RWPE2 (cell line): ENCODE measurements at regions not wholly inside any gene's neighbourhood (a gene's known extent, or its start where the extent isn't known, plus 50 kb on each side); places are given as distances from the start of the nearest gene placed in this dataset.
"Not testable (repeated sequence)": the region's sequence is repeated elsewhere in the genome, so short reads cannot be mapped to it uniquely, and the experiment has no call there.

ENCODE experiments used
- ATAC-seq: fragments of 200-7000 bp; cut with Tn5 transposase; 3 replicates; pipeline ENCODE4 v1.9.1; 2021; ENCODE audit warnings: low read depth
- DNase-seq: peaks from one replicate; pipeline ENCODE4 v3.0.0-alpha.2; 2020; ENCODE audit warnings: low spot score
- H3K27ac ChIP-seq: fragments of 450-650 bp; 2 replicates; pipeline ENCODE4 v1.5.1; 2017; ENCODE audit warnings: mild to moderate bottlenecking; ENCODE audit not compliant: poor library complexity, severe bottlenecking
- H3K27me3 ChIP-seq: fragments of 250-450 bp; sonication (Bioruptor Pico); 2 replicates; pipeline ENCODE4 v1.5.1; 2021; ENCODE audit warnings: mild to moderate bottlenecking, moderate library complexity; ENCODE audit not compliant: insufficient read depth, poor library complexity, severe bottlenecking
- H3K36me3 ChIP-seq: fragments of 250-450 bp; sonication (Bioruptor Pico); 2 replicates; pipeline ENCODE4 v1.5.1; 2020; ENCODE audit warnings: low read depth, mild to moderate bottlenecking, moderate library complexity
- H3K4me1 ChIP-seq: fragments of 250-450 bp; sonication (Bioruptor Pico); 2 replicates; pipeline ENCODE4 v1.5.1; 2021; ENCODE audit warnings: mild to moderate bottlenecking, moderate library complexity; ENCODE audit not compliant: insufficient read depth, poor library complexity, severe bottlenecking
- H3K4me3 ChIP-seq: fragments of 250-450 bp; sonication (Bioruptor Pico); 2 replicates; pipeline ENCODE4 v1.5.1; 2021; ENCODE audit warnings: mild to moderate bottlenecking, moderate library complexity; ENCODE audit not compliant: severe bottlenecking
- H3K9me3 ChIP-seq: fragments of 250-450 bp; sonication (Bioruptor Pico); 2 replicates; pipeline ENCODE4 v1.5.1; 2021; ENCODE audit warnings: mild to moderate bottlenecking, moderate library complexity; ENCODE audit not compliant: severe bottlenecking
- TF ChIP-seq, protein P1 (sequence below): fragments of 450-650 bp; IDR thresholded peaks from one replicate; pipeline ENCODE4 v1.5.1; 2017; ENCODE audit warnings: mild to moderate bottlenecking, moderate library complexity; ENCODE audit not compliant: poor library complexity, severe bottlenecking

DNA sequence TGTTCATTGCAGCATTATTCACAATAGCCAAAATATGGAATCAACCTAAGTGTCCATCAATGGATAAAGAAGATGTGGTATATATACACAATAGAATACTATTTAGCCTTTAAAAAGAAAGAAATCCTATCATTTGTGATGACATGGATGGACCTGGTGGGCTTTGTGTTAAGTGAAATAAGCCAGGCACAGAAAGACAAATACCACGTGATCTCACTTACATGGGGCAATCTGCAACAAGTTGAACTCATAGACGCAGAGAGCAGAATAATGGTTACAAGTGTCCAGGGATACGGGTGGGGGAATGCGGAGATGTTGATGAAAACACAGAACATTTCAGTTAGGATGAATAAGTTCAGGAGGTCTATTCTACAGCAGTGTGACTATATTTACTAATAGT lies 66.4 kb upstream of the ALDH1B1 start:
- TF ChIP-seq, protein P1, sequence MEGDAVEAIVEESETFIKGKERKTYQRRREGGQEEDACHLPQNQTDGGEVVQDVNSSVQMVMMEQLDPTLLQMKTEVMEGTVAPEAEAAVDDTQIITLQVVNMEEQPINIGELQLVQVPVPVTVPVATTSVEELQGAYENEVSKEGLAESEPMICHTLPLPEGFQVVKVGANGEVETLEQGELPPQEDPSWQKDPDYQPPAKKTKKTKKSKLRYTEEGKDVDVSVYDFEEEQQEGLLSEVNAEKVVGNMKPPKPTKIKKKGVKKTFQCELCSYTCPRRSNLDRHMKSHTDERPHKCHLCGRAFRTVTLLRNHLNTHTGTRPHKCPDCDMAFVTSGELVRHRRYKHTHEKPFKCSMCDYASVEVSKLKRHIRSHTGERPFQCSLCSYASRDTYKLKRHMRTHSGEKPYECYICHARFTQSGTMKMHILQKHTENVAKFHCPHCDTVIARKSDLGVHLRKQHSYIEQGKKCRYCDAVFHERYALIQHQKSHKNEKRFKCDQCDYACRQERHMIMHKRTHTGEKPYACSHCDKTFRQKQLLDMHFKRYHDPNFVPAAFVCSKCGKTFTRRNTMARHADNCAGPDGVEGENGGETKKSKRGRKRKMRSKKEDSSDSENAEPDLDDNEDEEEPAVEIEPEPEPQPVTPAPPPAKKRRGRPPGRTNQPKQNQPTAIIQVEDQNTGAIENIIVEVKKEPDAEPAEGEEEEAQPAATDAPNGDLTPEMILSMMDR, result no peak
- ATAC-seq (no peak), DNase-seq (no peak)
- no peak overlapping the region for H3K27ac ChIP-seq
- H3K9me3 ChIP-seq, result no peaks in the 10 kb centered on the region
- H3K4me3 ChIP-seq, result no peak overlapping the region
- H3K4me1 ChIP-seq, result no peaks in the 10 kb centered on the region
- H3K27me3 ChIP-seq, result no peaks in the 10 kb centered on the region
- H3K36me3 ChIP-seq, result no peaks in the 10 kb centered on the region

DNA sequence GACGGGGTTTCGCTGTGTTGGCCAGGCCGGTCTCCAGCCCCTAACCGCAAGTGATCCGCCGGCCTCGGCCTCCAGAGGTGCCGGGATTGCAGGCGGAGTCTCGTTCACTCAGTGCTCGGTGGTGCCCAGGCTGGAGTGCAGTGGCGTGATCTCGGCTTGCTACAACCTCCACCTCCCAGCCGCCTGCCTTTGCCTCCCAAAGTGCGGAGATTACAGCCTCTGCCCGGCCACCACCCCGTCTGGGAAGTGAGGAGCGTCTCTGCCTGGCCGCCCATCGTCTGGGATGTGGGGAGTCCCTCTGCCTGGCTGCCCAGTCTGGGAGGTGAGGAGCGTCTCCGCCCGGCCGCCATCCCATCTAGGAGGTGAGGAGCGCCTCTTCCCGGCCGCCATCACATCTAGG lies 68.3 kb upstream of the ALDH1B1 start:
- H3K4me3 ChIP-seq, ATAC-seq, DNase-seq, H3K27ac ChIP-seq, H3K4me1 ChIP-seq, H3K36me3 ChIP-seq, H3K27me3 ChIP-seq, H3K9me3 ChIP-seq: not testable (repeated sequence)

- Histone ChIP-seq H3K27ac (no peak overlapping the region), H3K27me3 (no peaks in the 10 kb centered on the region), H3K4me3 (no peak overlapping the region), H3K36me3 (no peaks in the 10 kb centered on the region), H3K4me1 (no peaks in the 10 kb centered on the region), H3K9me3 (no peaks in the 10 kb centered on the region)
- DNase-seq (no peak), ATAC-seq (no peak)
- TF ChIP-seq, protein P1, result no peak
Measured at GRCh38 chr9:38322937-38323336, 69.6 kb upstream of the ALDH1B1 start.

DNA sequence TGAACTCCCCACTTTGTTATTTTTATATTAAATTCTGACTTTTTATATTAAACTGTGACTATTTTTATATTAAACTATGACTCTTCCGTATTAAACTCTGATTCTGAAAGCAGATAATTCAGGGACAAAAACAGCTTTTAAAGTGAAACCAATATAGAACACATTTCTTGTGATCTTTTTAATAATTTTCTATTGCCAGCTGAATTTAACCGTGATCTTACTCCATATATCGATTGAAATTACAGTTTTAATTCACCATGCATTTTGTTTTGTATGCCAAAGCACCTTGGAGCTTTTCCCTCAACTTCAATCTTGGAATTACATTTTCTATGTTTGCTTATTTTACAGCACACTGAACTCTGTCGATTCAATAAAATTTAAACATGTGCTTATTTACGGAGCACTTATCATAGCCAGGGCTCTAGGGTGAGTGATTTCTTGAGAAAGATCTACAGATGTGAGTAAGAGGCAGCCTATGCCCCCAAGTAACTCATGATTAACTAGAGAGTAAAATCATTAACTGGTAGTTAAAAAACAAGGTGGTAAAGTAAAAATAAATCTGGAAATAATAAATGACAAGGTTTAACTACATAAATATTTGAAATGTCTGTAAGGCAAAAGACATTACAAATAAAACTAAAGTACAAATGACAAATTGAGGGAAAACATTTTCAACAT lies 72.9 kb upstream of the ALDH1B1 start:
- DNase-seq (no peak), ATAC-seq (no peak)
- TF ChIP-seq, protein P1, result no peak
- Histone ChIP-seq H3K36me3 (no peaks in the 10 kb centered on the region), H3K27ac (no peak overlapping the region), H3K4me3 (no peak overlapping the region), H3K27me3 (peaks cover 5% of the 10 kb centered on the region), H3K9me3 (no peaks in the 10 kb centered on the region), H3K4me1 (no peaks in the 10 kb centered on the region)

- Histone ChIP-seq H3K4me3 (no peak overlapping the region), H3K27ac (no peak overlapping the region)
- DNase-seq, result no peak
Measured at GRCh38 chr9:38318759-38319495, 73.6 kb upstream of the ALDH1B1 start.

More at GRCh38 chr9:38318759-38319495, 73.6 kb upstream of the ALDH1B1 start:
- no peaks in the 10 kb centered on the region for H3K9me3 ChIP-seq
- ATAC-seq, result no peak
- TF ChIP-seq, protein P1, result no peak
- H3K36me3 ChIP-seq, result no peaks in the 10 kb centered on the region
- H3K4me1 ChIP-seq, result no peaks in the 10 kb centered on the region
- H3K27me3 ChIP-seq, result peaks cover 6% of the 10 kb centered on the region
